ENCODE measurements at regions not wholly inside any gene's neighbourhood (a gene's known extent, or its start where the extent isn't known, plus 50 kb on each side); places are given as distances from the start of the nearest gene placed in this dataset.

DNA sequence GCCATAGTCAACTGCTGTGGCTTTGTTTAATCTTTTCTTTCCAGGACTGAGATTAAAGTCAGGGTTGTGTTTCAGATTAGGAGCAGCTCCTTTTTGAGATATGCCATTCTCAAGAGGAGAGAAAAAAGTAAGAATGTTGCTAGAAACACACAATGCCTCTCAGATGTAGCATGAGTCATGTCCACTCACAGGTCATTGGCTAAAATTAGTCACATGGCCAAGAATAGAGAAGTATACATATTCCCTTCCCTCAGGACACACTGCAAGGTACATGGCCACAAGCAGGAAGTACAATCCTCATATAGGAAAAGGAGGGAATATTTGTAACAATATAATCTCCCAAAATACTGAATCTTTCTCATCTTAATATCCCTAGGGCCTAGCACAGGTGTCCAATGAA lies 141.9 kb upstream of the PTBP2 start:
- Histone ChIP-seq H3K27ac (ENCODE audit: low read depth, low read length) (no peak overlapping the region), H4K20me1 (ENCODE audit: insufficient read depth, low read length) (no peaks in the 10 kb centered on the region), H3K27me3 (ENCODE audit: insufficient read depth, low read length) (no peaks in the 10 kb centered on the region), H2AFZ (ENCODE audit: low read depth, low read length) (no peak overlapping the region), H3K4me1 (ENCODE audit: insufficient read depth, low read length) (no peaks in the 10 kb centered on the region), H3K79me2 (ENCODE audit: insufficient read depth, low read length) (no peaks in the 10 kb centered on the region), H3K9ac (ENCODE audit: low read length) (no peak overlapping the region), H3K4me3 (ENCODE audit: insufficient read depth, low read depth, low read length) (no peak overlapping the region), H3K4me2 (ENCODE audit: low read length) (no peak overlapping the region), H3K36me3 (ENCODE audit: insufficient read depth, low read length) (no peaks in the 10 kb centered on the region), H3K9me3 (ENCODE audit: insufficient read depth, low read depth, low read length) (no peaks in the 10 kb centered on the region)
- Mint-ChIP-seq H3K36me3 (ENCODE audit: low read depth, unreplicated experiment) (no peaks in the 10 kb centered on the region), H3K27ac (ENCODE audit: unreplicated experiment) (no peak overlapping the region), H3K4me1 (ENCODE audit: low read depth, unreplicated experiment) (no peaks in the 10 kb centered on the region), H3K27me3 (ENCODE audit: low read depth, unreplicated experiment) (no peaks in the 10 kb centered on the region), H3K4me3 (ENCODE audit: unreplicated experiment) (no peak overlapping the region), H3K9me3 (ENCODE audit: unreplicated experiment) (peaks cover 3% of the 10 kb centered on the region)
- TF ChIP-seq, protein P1, sequence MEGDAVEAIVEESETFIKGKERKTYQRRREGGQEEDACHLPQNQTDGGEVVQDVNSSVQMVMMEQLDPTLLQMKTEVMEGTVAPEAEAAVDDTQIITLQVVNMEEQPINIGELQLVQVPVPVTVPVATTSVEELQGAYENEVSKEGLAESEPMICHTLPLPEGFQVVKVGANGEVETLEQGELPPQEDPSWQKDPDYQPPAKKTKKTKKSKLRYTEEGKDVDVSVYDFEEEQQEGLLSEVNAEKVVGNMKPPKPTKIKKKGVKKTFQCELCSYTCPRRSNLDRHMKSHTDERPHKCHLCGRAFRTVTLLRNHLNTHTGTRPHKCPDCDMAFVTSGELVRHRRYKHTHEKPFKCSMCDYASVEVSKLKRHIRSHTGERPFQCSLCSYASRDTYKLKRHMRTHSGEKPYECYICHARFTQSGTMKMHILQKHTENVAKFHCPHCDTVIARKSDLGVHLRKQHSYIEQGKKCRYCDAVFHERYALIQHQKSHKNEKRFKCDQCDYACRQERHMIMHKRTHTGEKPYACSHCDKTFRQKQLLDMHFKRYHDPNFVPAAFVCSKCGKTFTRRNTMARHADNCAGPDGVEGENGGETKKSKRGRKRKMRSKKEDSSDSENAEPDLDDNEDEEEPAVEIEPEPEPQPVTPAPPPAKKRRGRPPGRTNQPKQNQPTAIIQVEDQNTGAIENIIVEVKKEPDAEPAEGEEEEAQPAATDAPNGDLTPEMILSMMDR (IDR thresholded peaks at IDR 0.05; ENCODE audit: insufficient read depth, low read depth, low read length): no peak
- no peak for TF ChIP-seq EZH2 (IDR thresholded peaks at IDR 0.05; ENCODE audit: insufficient read depth, low read length)
- no peak for FAIRE-seq
- no peak for DNase-seq (ENCODE audit: low read depth)

DNA sequence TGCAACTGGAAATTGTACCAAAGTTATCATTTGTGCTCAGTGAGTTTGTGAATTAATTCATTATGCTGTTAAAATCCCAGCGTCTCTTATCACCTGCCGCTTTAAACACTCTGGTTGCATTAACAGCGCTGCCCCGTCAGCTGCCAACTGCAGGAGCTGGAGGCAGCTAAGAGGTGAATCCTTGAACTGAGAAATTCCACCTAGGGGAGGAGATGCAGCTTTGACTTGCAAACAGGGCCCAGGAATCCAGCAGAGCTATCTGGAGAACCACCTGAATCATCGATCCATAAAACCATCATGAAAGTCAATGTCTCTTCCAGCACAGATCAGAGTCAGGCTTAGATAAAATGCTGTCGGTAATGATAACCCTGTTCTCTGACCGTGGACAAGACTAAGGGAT lies 140.7 kb upstream of the PTBP2 start:
- FAIRE-seq: no peak
- Histone ChIP-seq H3K27ac (ENCODE audit: low read depth, low read length) (no peak overlapping the region), H3K4me3 (ENCODE audit: insufficient read depth, low read depth, low read length) (no peak overlapping the region), H3K4me2 (ENCODE audit: low read length) (no peak overlapping the region), H3K27me3 (ENCODE audit: insufficient read depth, low read length) (no peaks in the 10 kb centered on the region), H2AFZ (ENCODE audit: low read depth, low read length) (no peak overlapping the region), H3K79me2 (ENCODE audit: insufficient read depth, low read length) (no peaks in the 10 kb centered on the region), H3K4me1 (ENCODE audit: insufficient read depth, low read length) (no peaks in the 10 kb centered on the region), H3K9ac (ENCODE audit: low read length) (no peak overlapping the region), H4K20me1 (ENCODE audit: insufficient read depth, low read length) (no peaks in the 10 kb centered on the region), H3K36me3 (ENCODE audit: insufficient read depth, low read length) (no peaks in the 10 kb centered on the region), H3K9me3 (ENCODE audit: insufficient read depth, low read depth, low read length) (no peaks in the 10 kb centered on the region)
- H3K27ac Mint-ChIP-seq (ENCODE audit: unreplicated experiment): no peak overlapping the region
- no peak overlapping the region for H3K4me3 Mint-ChIP-seq (ENCODE audit: unreplicated experiment)
- no peaks in the 10 kb centered on the region for H3K36me3 Mint-ChIP-seq (ENCODE audit: low read depth, unreplicated experiment)
- no peaks in the 10 kb centered on the region for H3K9me3 Mint-ChIP-seq (ENCODE audit: unreplicated experiment)
- TF ChIP-seq, protein P1 (IDR thresholded peaks at IDR 0.05; ENCODE audit: insufficient read depth, low read depth, low read length): no peak
- TF ChIP-seq EZH2 (IDR thresholded peaks at IDR 0.05; ENCODE audit: insufficient read depth, low read length): no peak
- no peaks in the 10 kb centered on the region for H3K4me1 Mint-ChIP-seq (ENCODE audit: low read depth, unreplicated experiment)
- no peak for DNase-seq (ENCODE audit: low read depth)
- no peaks in the 10 kb centered on the region for H3K27me3 Mint-ChIP-seq (ENCODE audit: low read depth, unreplicated experiment)

GRCh38 chr1:96581772-96582171 lies 139.8 kb upstream of the PTBP2 start:
- H3K4me1 Mint-ChIP-seq (ENCODE audit: low read depth, unreplicated experiment): no peaks in the 10 kb centered on the region
- no peaks in the 10 kb centered on the region for H3K79me2 ChIP-seq (ENCODE audit: insufficient read depth, low read length)
- no peaks in the 10 kb centered on the region for H3K36me3 ChIP-seq (ENCODE audit: insufficient read depth, low read length)
- H3K4me3 Mint-ChIP-seq (ENCODE audit: unreplicated experiment): no peak overlapping the region
- no peak overlapping the region for H3K9ac ChIP-seq (ENCODE audit: low read length)
- no peak for FAIRE-seq
- no peaks in the 10 kb centered on the region for H3K27me3 Mint-ChIP-seq (ENCODE audit: low read depth, unreplicated experiment)
- H3K27me3 ChIP-seq (ENCODE audit: insufficient read depth, low read length): no peaks in the 10 kb centered on the region
- no peak for TF ChIP-seq EZH2 (IDR thresholded peaks at IDR 0.05; ENCODE audit: insufficient read depth, low read length)
- TF ChIP-seq, protein P1 (IDR thresholded peaks at IDR 0.05; ENCODE audit: insufficient read depth, low read depth, low read length): no peak
- H3K36me3 Mint-ChIP-seq (ENCODE audit: low read depth, unreplicated experiment): no peaks in the 10 kb centered on the region
- H3K4me2 ChIP-seq (ENCODE audit: low read length): no peak overlapping the region
- H4K20me1 ChIP-seq (ENCODE audit: insufficient read depth, low read length): no peaks in the 10 kb centered on the region
- no peaks in the 10 kb centered on the region for H3K4me1 ChIP-seq (ENCODE audit: insufficient read depth, low read length)
- no peak overlapping the region for H3K27ac Mint-ChIP-seq (ENCODE audit: unreplicated experiment)
- no peak overlapping the region for H3K27ac ChIP-seq (ENCODE audit: low read depth, low read length)
- no peaks in the 10 kb centered on the region for H3K9me3 Mint-ChIP-seq (ENCODE audit: unreplicated experiment)
- H2AFZ ChIP-seq (ENCODE audit: low read depth, low read length): no peak overlapping the region
- no peaks in the 10 kb centered on the region for H3K9me3 ChIP-seq (ENCODE audit: insufficient read depth, low read depth, low read length)
- H3K4me3 ChIP-seq (ENCODE audit: insufficient read depth, low read depth, low read length): no peak overlapping the region
- DNase-seq (ENCODE audit: low read depth): no peak

Data from astrocyte (in vitro differentiated cells and primary cell).